CD4-positive, alpha-beta T cell (primary cell): ENCODE measurements at regions not wholly inside any gene's neighbourhood (a gene's known extent, or its start where the extent isn't known, plus 50 kb on each side); places are given as distances from the start of the nearest gene placed in this dataset.

Experiments
- ATAC-seq: fragments of 200-7000 bp; cut with Tn5 transposase; one replicate; pipeline ENCODE4 v1.10.0; 2022; ENCODE audit warnings: mild to moderate bottlenecking; ENCODE audit not compliant: poor library complexity
- CTCF ChIA-PET: fragments of 350-600 bp; sonication (Branson Sonifier 250); formaldehyde crosslinking; loops from one replicate; lab custom pipeline; 2021; ENCODE audit warnings: antibody characterized with exemption, inconsistent platforms; lab: Charles Lee
- POLR2A ChIA-PET: fragments of 350-600 bp; sonication (Branson Sonifier 250); formaldehyde crosslinking; loops from one replicate; lab custom pipeline; 2021; ENCODE audit warnings: antibody characterized with exemption, inconsistent platforms; lab: Charles Lee
- DNase-seq, 14 experiments: peaks; one replicate each; pipeline ENCODE4 v3.0.0-alpha.2; 2013 to 2020; ENCODE audit warnings: mixed read lengths in 2 of 14
- H3K27ac ChIP-seq, 2 donors: one replicate each; pipeline versions ENCODE4 v1.5.1 to v1.7.0; 2013; ENCODE audit warnings: low read length in 2 of 2, low read depth in 1 of 2, mild to moderate bottlenecking in 1 of 2
- H3K27me3 ChIP-seq, 2 experiments: 1 replicate in 1 of 2; 2 replicates in 1 of 2; pipeline versions ENCODE4 v1.6.1 to v1.7.0; 2013; ENCODE audit warnings: low read length in 2 of 2, control low read depth in 1 of 2, mild to moderate bottlenecking in 1 of 2, moderate library complexity in 1 of 2; ENCODE audit not compliant: insufficient read depth in 2 of 2, control insufficient read depth in 1 of 2
- H3K36me3 ChIP-seq: one replicate; pipeline ENCODE4 v1.6.1; 2013; ENCODE audit warnings: low read length, control low read depth; ENCODE audit not compliant: insufficient read depth
- H3K4me1 ChIP-seq: one replicate; pipeline ENCODE4 v1.6.1; 2013; ENCODE audit warnings: low read length, control low read depth; ENCODE audit not compliant: insufficient read depth
- H3K4me3 ChIP-seq: one replicate; pipeline ENCODE4 v1.5.1; 2013; ENCODE audit warnings: mild to moderate bottlenecking, low read length, moderate library complexity
- H3K9me3 ChIP-seq, 2 experiments: 1 replicate in 1 of 2; 2 replicates in 1 of 2; pipeline versions ENCODE4 v1.6.1 to v1.7.0; 2013; ENCODE audit warnings: low read length in 2 of 2, mild to moderate bottlenecking in 2 of 2, control low read depth in 1 of 2, moderate library complexity in 1 of 2; ENCODE audit not compliant: control insufficient read depth in 1 of 2, insufficient read depth in 1 of 2
- H3K27ac Mint-ChIP-seq: one replicate; pipeline ENCODE4 v1.8.0; 2020; ENCODE audit warnings: mixed read lengths
- H3K27me3 Mint-ChIP-seq: one replicate; pipeline ENCODE4 v1.8.0; 2021; ENCODE audit warnings: mixed read lengths
- H3K36me3 Mint-ChIP-seq: one replicate; pipeline ENCODE4 v1.8.0; 2021; ENCODE audit warnings: low read depth, mixed read lengths
- H3K4me1 Mint-ChIP-seq: one replicate; pipeline ENCODE4 v1.8.0; 2021; ENCODE audit warnings: low read depth, mixed read lengths
- H3K4me3 Mint-ChIP-seq: one replicate; pipeline ENCODE4 v1.8.0; 2020; ENCODE audit warnings: mild to moderate bottlenecking, mixed read lengths
- H3K9me3 Mint-ChIP-seq: one replicate; pipeline ENCODE4 v1.8.0; 2020; ENCODE audit warnings: mixed read lengths
- CTCF ChIP-seq: fragments of 200-600 bp; IDR thresholded peaks from one replicate; pipeline ENCODE4 v1.8.0; 2022; ENCODE audit warnings: antibody characterized with exemption, mild to moderate bottlenecking
- intact Hi-C, 2 experiments: fragments of 100-400 bp; cut with DNase I in 1 of 2; cut with micrococcal nuclease in 1 of 2; formaldehyde crosslinking; loops; one replicate each; pipeline versions ENCODE4 v1.15.1 to v1.9.0; 2023 to 2025; cut with DNase I, micrococcal nuclease

- Histone ChIP-seq H3K27me3 (peaks cover 11 to 15% of the 10 kb centered on the region in 2 experiments), H3K9me3 (no peaks in the 10 kb centered on the region), H3K36me3 (no peaks in the 10 kb centered on the region), H3K4me3 (no peak overlapping the region), H3K27ac (no peak overlapping the region), H3K4me1 (peaks cover 8% of the 10 kb centered on the region)
- ATAC-seq = no peak
- DNase-seq = no peak
- H3K27me3 Mint-ChIP-seq = peaks cover 21% of the 10 kb centered on the region
- no peaks in the 10 kb centered on the region for H3K9me3 Mint-ChIP-seq
- no peaks in the 10 kb centered on the region for H3K36me3 Mint-ChIP-seq
- no peak overlapping the region for H3K27ac Mint-ChIP-seq
- ChIA-PET POLR2A (no interaction called here), CTCF (no interaction called here)
- peaks cover 6% of the 10 kb centered on the region for H3K4me1 Mint-ChIP-seq
- intact Hi-C loops = no loop called here
- TF ChIP-seq CTCF = no peak
- H3K4me3 Mint-ChIP-seq = no peak overlapping the region
These were observed 148.0 kb upstream of the SLC6A11 start for GRCh38 chr3:10667901-10668476.

GRCh38 chr3:10669490-10670048 is 146.5 kb upstream of the SLC6A11 start:
- ATAC-seq (no peak), DNase-seq (no peak)
- CTCF ChIA-PET = no interaction called here
- POLR2A ChIA-PET = no interaction called here
- intact Hi-C loops = no loop called here
- Mint-ChIP-seq H3K9me3 (no peaks in the 10 kb centered on the region), H3K27me3 (peaks cover 16% of the 10 kb centered on the region), H3K4me3 (no peak overlapping the region), H3K27ac (no peak overlapping the region), H3K4me1 (peaks cover 6% of the 10 kb centered on the region), H3K36me3 (no peaks in the 10 kb centered on the region)
- H3K4me1 ChIP-seq = peaks cover 8% of the 10 kb centered on the region
- no peak overlapping the region for H3K4me3 ChIP-seq
- peaks cover 4 to 8% of the 10 kb centered on the region in 2 experiments for H3K27me3 ChIP-seq
- H3K36me3 ChIP-seq = no peaks in the 10 kb centered on the region
- no peaks in the 10 kb centered on the region for H3K9me3 ChIP-seq
- TF ChIP-seq CTCF = no peak
- H3K27ac ChIP-seq = no peak overlapping the region

GRCh38 chr3:10672422-10672821 is 143.6 kb upstream of the SLC6A11 start:
- H3K9me3 Mint-ChIP-seq = no peaks in the 10 kb centered on the region
- H3K9me3 ChIP-seq = no peaks in the 10 kb centered on the region
- POLR2A ChIA-PET = no interaction called here
- H3K4me3 Mint-ChIP-seq = no peak overlapping the region
- no peaks in the 10 kb centered on the region for H3K4me1 Mint-ChIP-seq
- H3K27me3 Mint-ChIP-seq = no peaks in the 10 kb centered on the region
- DNase-seq (no peak), ATAC-seq (no peak)
- intact Hi-C loops = no loop called here
- H3K27ac ChIP-seq = no peak overlapping the region
- no peaks in the 10 kb centered on the region for H3K36me3 ChIP-seq
- no peaks in the 10 kb centered on the region for H3K36me3 Mint-ChIP-seq
- H3K27ac Mint-ChIP-seq = no peak overlapping the region
- no peaks in the 10 kb centered on the region for H3K27me3 ChIP-seq
- CTCF ChIA-PET = no interaction called here
- H3K4me3 ChIP-seq = no peak overlapping the region
- TF ChIP-seq CTCF = no peak
- no peaks in the 10 kb centered on the region for H3K4me1 ChIP-seq
